Gastroesophageal sphincter (tissue), 4 donors: ENCODE measurements at regions not wholly inside any gene's neighbourhood (a gene's known extent, or its start where the extent isn't known, plus 50 kb on each side); places are given as distances from the start of the nearest gene placed in this dataset.

Experiments used
- ATAC-seq: fragments of 150-250 bp; one replicate; pipeline ENCODE4 v1.9.1; 2016; ENCODE audit warnings: mild to moderate bottlenecking, moderate library complexity
- H3K27ac ChIP-seq, 4 donors: fragments of 200-600 bp; sonication (generic) in 3 of 4; 1 replicate in 3 of 4; 2 replicates in 1 of 4; pipeline ENCODE4 v1.5.1; 2016 to 2019
- H3K27me3 ChIP-seq: fragments of 200-600 bp; sonication (generic); one replicate; pipeline ENCODE4 v1.5.1; 2019
- H3K36me3 ChIP-seq, 2 donors: fragments of 200-600 bp; sonication (generic); one replicate each; pipeline ENCODE4 v1.5.1; 2019; ENCODE audit warnings: control low read depth in 1 of 2
- H3K4me1 ChIP-seq, 3 donors: fragments of 200-600 bp; sonication (generic); 1 replicate in 2 of 3; 2 replicates in 1 of 3; pipeline ENCODE4 v1.5.1; 2016 to 2019; ENCODE audit warnings: control low read depth in 2 of 3
- H3K4me3 ChIP-seq, 2 donors: fragments of 200-600 bp; sonication (generic); one replicate each; pipeline ENCODE4 v1.5.1; 2019; ENCODE audit warnings: mild to moderate bottlenecking in 1 of 2, moderate library complexity in 1 of 2
- H3K9me3 ChIP-seq, 3 donors: fragments of 200-600 bp; sonication (generic); one replicate each; pipeline ENCODE4 v1.5.1; 2017 to 2019; ENCODE audit warnings: control low read depth in 2 of 3
- CTCF ChIP-seq, 4 experiments: fragments of 200-600 bp in 2 of 4; fragments of 450-650 bp in 2 of 4; sonication (generic) in 1 of 4; IDR thresholded peaks; one replicate each; pipeline ENCODE4 v1.5.1; 2017 to 2019; ENCODE audit warnings: antibody characterized with exemption in 4 of 4, mild to moderate bottlenecking in 2 of 4, moderate library complexity in 2 of 4
- EP300 ChIP-seq: sonication (generic); formaldehyde crosslinking; IDR thresholded peaks from one replicate; pipeline ENCODE4 v1.6.1; 2017; ENCODE audit warnings: antibody characterized with exemption, mild to moderate bottlenecking
- POLR2A ChIP-seq, 2 donors: fragments of 450-650 bp; IDR thresholded peaks; one replicate each; pipeline ENCODE4 v1.6.1; 2017; ENCODE audit warnings: antibody characterized with exemption in 2 of 2, mild to moderate bottlenecking in 2 of 2, moderate library complexity in 1 of 2
- POLR2AphosphoS5 ChIP-seq: sonication (generic); formaldehyde crosslinking; IDR thresholded peaks from one replicate; pipeline ENCODE4 v1.6.1; 2017; ENCODE audit warnings: antibody characterized with exemption
- WGBS, 2 donors: methylation state at CpG; one replicate each; pipeline ENCODE4 v1.1.5; 2018; ENCODE audit warnings: low coverage in 1 of 2; 5-methylcytosine and 5-hydroxymethylcytosine counted together

- H3K27me3 ChIP-seq = no peaks in the 10 kb centered on the region
- no peaks in the 10 kb centered on the region for H3K36me3 ChIP-seq
- H3K27ac ChIP-seq = peak overlapping the region; percentile 73 to 79 (median 75)
- H3K4me1 ChIP-seq = peaks cover 7 to 21% (median 9%) of the 10 kb centered on the region in 3 donors
- 34 to 45% methylated on average over 5 of the region's 5 CpGs for WGBS, 2 donors
- TF ChIP-seq POLR2AphosphoS5 (peak; percentile 43), POLR2A (IDR thresholded peaks at IDR 0.05) (no peak)
- peak; percentile 39 for ATAC-seq
- peak overlapping the region; percentile 26 to 31 for H3K4me3 ChIP-seq
- no peaks in the 10 kb centered on the region for H3K9me3 ChIP-seq
Observed at GRCh38 chr2:61671561-61672315, 133.6 kb upstream of the XPO1 start.

GRCh38 chr2:61670591-61671501 lies 132.7 kb upstream of the XPO1 start:
- Histone ChIP-seq H3K27me3 (no peaks in the 10 kb centered on the region), H3K4me1 (peaks cover 7 to 21% (median 9%) of the 10 kb centered on the region in 3 donors), H3K36me3 (no peaks in the 10 kb centered on the region), H3K27ac (peak overlapping the region; percentile 73 to 79 (median 75)), H3K9me3 (no peaks in the 10 kb centered on the region), H3K4me3 (peak overlapping the region; percentile 26 to 31)
- ATAC-seq = peak; percentile 84
- no peak for TF ChIP-seq EP300
- no peak for TF ChIP-seq CTCF (IDR thresholded peaks at IDR 0.05)
- peak; percentile 66 for TF ChIP-seq POLR2AphosphoS5
- no peak for TF ChIP-seq POLR2A (IDR thresholded peaks at IDR 0.05)
- 13 to 35% methylated on average over 2 to 3 of the region's 3 CpGs for WGBS, 2 donors

- Histone ChIP-seq H3K9me3 (no peaks in the 10 kb centered on the region), H3K36me3 (no peaks in the 10 kb centered on the region), H3K4me1 (peaks cover 0 to 8% (median 0%) of the 10 kb centered on the region in 3 donors), H3K27ac (no peak overlapping the region), H3K4me3 (no peak overlapping the region), H3K27me3 (no peaks in the 10 kb centered on the region)
- TF ChIP-seq POLR2A (IDR thresholded peaks at IDR 0.05) = no peak
- no peak for TF ChIP-seq CTCF (IDR thresholded peaks at IDR 0.05)
- TF ChIP-seq EP300 = no peak
- no peak for TF ChIP-seq POLR2AphosphoS5
- 83 to 93% methylated on average over 1 of the region's 1 CpG for WGBS, 2 donors
- no peak for ATAC-seq
Observed at GRCh38 chr2:61664190-61664589, 126.0 kb upstream of the XPO1 start.

- Histone ChIP-seq H3K9me3 (no peaks in the 10 kb centered on the region), H3K4me3 (no peak overlapping the region), H3K4me1 (peaks cover 0 to 8% (median 0%) of the 10 kb centered on the region in 3 donors), H3K36me3 (no peaks in the 10 kb centered on the region), H3K27me3 (no peaks in the 10 kb centered on the region), H3K27ac (no peak overlapping the region)
- 77 to 79% methylated on average over 5 to 7 of the region's 7 CpGs for WGBS, 2 donors
- ATAC-seq = no peak
- no peak for TF ChIP-seq POLR2AphosphoS5
- no peak for TF ChIP-seq CTCF (IDR thresholded peaks at IDR 0.05)
- TF ChIP-seq POLR2A (IDR thresholded peaks at IDR 0.05) = no peak
- no peak for TF ChIP-seq EP300
Observed at GRCh38 chr2:61662990-61663389, 124.8 kb upstream of the XPO1 start.

GRCh38 chr2:61660511-61661388 lies 122.6 kb upstream of the XPO1 start:
- 49 to 53% methylated on average over 3 of the region's 4 CpGs for WGBS, 2 donors
- ATAC-seq = no peak

More at GRCh38 chr2:61660511-61661388, 122.6 kb upstream of the XPO1 start:
- H3K4me3 ChIP-seq = no peak overlapping the region
- TF ChIP-seq POLR2A (IDR thresholded peaks at IDR 0.05) = no peak
- TF ChIP-seq POLR2AphosphoS5 = no peak
- TF ChIP-seq EP300 = no peak
- no peak for TF ChIP-seq CTCF (IDR thresholded peaks at IDR 0.05)
- H3K9me3 ChIP-seq = no peaks in the 10 kb centered on the region
- H3K36me3 ChIP-seq = no peaks in the 10 kb centered on the region
- peaks cover 0 to 8% (median 0%) of the 10 kb centered on the region in 3 donors for H3K4me1 ChIP-seq
- no peak overlapping the region for H3K27ac ChIP-seq
- no peaks in the 10 kb centered on the region for H3K27me3 ChIP-seq
